ENCODE measurements at regions not wholly inside any gene's neighbourhood (a gene's known extent, or its start where the extent isn't known, plus 50 kb on each side); places are given as distances from the start of the nearest gene placed in this dataset.

GRCh38 chr2:138238908-138239307 lies 262.7 kb upstream of the SPOPL start:
- TF ChIP-seq, protein P1, sequence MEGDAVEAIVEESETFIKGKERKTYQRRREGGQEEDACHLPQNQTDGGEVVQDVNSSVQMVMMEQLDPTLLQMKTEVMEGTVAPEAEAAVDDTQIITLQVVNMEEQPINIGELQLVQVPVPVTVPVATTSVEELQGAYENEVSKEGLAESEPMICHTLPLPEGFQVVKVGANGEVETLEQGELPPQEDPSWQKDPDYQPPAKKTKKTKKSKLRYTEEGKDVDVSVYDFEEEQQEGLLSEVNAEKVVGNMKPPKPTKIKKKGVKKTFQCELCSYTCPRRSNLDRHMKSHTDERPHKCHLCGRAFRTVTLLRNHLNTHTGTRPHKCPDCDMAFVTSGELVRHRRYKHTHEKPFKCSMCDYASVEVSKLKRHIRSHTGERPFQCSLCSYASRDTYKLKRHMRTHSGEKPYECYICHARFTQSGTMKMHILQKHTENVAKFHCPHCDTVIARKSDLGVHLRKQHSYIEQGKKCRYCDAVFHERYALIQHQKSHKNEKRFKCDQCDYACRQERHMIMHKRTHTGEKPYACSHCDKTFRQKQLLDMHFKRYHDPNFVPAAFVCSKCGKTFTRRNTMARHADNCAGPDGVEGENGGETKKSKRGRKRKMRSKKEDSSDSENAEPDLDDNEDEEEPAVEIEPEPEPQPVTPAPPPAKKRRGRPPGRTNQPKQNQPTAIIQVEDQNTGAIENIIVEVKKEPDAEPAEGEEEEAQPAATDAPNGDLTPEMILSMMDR (conservative IDR thresholded peaks at IDR 0.05; ENCODE audit: low read depth in 2 of 2): no peak
- TF ChIP-seq EZH2phosphoT487 (IDR thresholded peaks at IDR 0.05; ENCODE audit: unreplicated experiment) (no peak), POLR2AphosphoS5 (IDR thresholded peaks at IDR 0.05; ENCODE audit: low read depth) (no peak), REST (IDR thresholded peaks at IDR 0.05; ENCODE audit: unreplicated experiment) (no peak), EZH2 (IDR thresholded peaks at IDR 0.05; ENCODE audit: low read depth, unreplicated experiment) (no peak), CREB1 (CRISPR knock-in tag; IDR thresholded peaks at IDR 0.05; ENCODE audit: low read depth) (no peak), JUNB (IDR thresholded peaks at IDR 0.05; ENCODE audit: unreplicated experiment) (no peak), NANOG (IDR thresholded peaks at IDR 0.05; ENCODE audit: borderline replicate concordance) (no peak), STAT1 (IDR thresholded peaks at IDR 0.05; ENCODE audit: unreplicated experiment) (no peak), ZNF331 (CRISPR knock-in tag; IDR thresholded peaks at IDR 0.05; ENCODE audit: low read depth) (no peak)
- TF ChIP-seq, protein P2, sequence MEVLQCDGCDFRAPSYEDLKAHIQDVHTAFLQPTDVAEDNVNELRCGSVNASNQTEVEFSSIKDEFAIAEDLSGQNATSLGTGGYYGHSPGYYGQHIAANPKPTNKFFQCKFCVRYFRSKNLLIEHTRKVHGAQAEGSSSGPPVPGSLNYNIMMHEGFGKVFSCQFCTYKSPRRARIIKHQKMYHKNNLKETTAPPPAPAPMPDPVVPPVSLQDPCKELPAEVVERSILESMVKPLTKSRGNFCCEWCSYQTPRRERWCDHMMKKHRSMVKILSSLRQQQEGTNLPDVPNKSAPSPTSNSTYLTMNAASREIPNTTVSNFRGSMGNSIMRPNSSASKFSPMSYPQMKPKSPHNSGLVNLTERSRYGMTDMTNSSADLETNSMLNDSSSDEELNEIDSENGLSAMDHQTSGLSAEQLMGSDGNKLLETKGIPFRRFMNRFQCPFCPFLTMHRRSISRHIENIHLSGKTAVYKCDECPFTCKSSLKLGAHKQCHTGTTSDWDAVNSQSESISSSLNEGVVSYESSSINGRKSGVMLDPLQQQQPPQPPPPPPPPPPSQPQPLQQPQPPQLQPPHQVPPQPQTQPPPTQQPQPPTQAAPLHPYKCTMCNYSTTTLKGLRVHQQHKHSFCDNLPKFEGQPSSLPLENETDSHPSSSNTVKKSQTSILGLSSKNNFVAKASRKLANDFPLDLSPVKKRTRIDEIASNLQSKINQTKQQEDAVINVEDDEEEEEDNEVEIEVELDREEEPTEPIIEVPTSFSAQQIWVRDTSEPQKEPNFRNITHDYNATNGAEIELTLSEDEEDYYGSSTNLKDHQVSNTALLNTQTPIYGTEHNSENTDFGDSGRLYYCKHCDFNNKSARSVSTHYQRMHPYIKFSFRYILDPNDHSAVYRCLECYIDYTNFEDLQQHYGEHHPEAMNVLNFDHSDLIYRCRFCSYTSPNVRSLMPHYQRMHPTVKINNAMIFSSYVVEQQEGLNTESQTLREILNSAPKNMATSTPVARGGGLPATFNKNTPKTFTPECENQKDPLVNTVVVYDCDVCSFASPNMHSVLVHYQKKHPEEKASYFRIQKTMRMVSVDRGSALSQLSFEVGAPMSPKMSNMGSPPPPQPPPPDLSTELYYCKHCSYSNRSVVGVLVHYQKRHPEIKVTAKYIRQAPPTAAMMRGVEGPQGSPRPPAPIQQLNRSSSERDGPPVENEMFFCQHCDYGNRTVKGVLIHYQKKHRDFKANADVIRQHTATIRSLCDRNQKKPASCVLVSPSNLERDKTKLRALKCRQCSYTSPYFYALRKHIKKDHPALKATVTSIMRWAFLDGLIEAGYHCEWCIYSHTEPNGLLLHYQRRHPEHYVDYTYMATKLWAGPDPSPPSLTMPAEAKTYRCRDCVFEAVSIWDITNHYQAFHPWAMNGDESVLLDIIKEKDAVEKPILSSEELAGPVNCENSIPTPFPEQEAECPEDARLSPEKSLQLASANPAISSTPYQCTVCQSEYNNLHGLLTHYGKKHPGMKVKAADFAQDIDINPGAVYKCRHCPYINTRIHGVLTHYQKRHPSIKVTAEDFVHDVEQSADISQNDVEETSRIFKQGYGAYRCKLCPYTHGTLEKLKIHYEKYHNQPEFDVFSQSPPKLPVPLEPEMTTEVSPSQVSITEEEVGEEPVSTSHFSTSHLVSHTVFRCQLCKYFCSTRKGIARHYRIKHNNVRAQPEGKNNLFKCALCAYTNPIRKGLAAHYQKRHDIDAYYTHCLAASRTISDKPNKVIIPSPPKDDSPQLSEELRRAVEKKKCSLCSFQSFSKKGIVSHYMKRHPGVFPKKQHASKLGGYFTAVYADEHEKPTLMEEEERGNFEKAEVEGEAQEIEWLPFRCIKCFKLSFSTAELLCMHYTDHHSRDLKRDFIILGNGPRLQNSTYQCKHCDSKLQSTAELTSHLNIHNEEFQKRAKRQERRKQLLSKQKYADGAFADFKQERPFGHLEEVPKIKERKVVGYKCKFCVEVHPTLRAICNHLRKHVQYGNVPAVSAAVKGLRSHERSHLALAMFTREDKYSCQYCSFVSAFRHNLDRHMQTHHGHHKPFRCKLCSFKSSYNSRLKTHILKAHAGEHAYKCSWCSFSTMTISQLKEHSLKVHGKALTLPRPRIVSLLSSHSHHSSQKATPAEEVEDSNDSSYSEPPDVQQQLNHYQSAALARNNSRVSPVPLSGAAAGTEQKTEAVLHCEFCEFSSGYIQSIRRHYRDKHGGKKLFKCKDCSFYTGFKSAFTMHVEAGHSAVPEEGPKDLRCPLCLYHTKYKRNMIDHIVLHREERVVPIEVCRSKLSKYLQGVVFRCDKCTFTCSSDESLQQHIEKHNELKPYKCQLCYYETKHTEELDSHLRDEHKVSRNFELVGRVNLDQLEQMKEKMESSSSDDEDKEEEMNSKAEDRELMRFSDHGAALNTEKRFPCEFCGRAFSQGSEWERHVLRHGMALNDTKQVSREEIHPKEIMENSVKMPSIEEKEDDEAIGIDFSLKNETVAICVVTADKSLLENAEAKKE (CRISPR knock-in tag; IDR thresholded peaks at IDR 0.05): no peak
- TF ChIP-seq, protein P3, sequence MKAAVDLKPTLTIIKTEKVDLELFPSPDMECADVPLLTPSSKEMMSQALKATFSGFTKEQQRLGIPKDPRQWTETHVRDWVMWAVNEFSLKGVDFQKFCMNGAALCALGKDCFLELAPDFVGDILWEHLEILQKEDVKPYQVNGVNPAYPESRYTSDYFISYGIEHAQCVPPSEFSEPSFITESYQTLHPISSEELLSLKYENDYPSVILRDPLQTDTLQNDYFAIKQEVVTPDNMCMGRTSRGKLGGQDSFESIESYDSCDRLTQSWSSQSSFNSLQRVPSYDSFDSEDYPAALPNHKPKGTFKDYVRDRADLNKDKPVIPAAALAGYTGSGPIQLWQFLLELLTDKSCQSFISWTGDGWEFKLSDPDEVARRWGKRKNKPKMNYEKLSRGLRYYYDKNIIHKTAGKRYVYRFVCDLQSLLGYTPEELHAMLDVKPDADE (IDR thresholded peaks at IDR 0.05): no peak

All from GM23338 (cell line).